ENCODE measurements at regions not wholly inside any gene's neighbourhood (a gene's known extent, or its start where the extent isn't known, plus 50 kb on each side); places are given as distances from the start of the nearest gene placed in this dataset.
A peak's percentile ranks its signal among the peaks of the same experiment; 100 is the strongest.

GRCh38 chrX:10050481-10050880, 83.3 kb downstream of the CLDN34 start:
- 100% methylated on average over 1 of the region's 5 CpGs for WGBS (ENCODE audit: insufficient coverage)
- Histone ChIP-seq H2AFZ (ENCODE audit: insufficient read depth, low read depth, low read length, poor library complexity, severe bottlenecking) (no peak overlapping the region), H3K4me3 (ENCODE audit: control extremely low read depth in 1 of 5, extremely low read depth in 1 of 5, insufficient read depth in 1 of 5, low read depth in 2 of 5, low read length in 4 of 5) (no peak overlapping the region), H3K36me3 (replicated peaks in 1 of 2; ENCODE audit: control extremely low read depth in 1 of 2, control insufficient read depth in 1 of 2, extremely low read depth in 1 of 2, insufficient read depth in 2 of 2, low read length in 1 of 2) (no peaks in the 10 kb centered on the region), H3K27ac (ENCODE audit: low read length in 2 of 2) (no peak overlapping the region), H3K4me1 (ENCODE audit: control insufficient read depth in 2 of 2, insufficient read depth in 2 of 2, low read length in 2 of 2) (peaks cover 16 to 24% of the 10 kb centered on the region in 2 donors), H3K4me2 (replicated peaks; ENCODE audit: low read depth, low read length, poor library complexity, severe bottlenecking) (no peak overlapping the region), H3K9me3 (ENCODE audit: control extremely low read depth in 1 of 3, control insufficient read depth in 2 of 3, insufficient read depth in 1 of 3, low read length in 2 of 3) (peaks cover 0 to 8% (median 4%) of the 10 kb centered on the region in 3 donors), H3K27me3 (replicated peaks in 1 of 4; ENCODE audit: control extremely low read depth in 1 of 4, control insufficient read depth in 3 of 4, insufficient read depth in 4 of 4, low read length in 3 of 4) (no peaks in the 10 kb centered on the region), H3K79me2 (ENCODE audit: control insufficient read depth, insufficient read depth, low read length) (peaks cover 37% of the 10 kb centered on the region), H4K20me1 (ENCODE audit: control insufficient read depth, insufficient read depth, low read length, poor library complexity, severe bottlenecking) (peaks cover 5% of the 10 kb centered on the region), H3K9ac (ENCODE audit: low read length) (no peak overlapping the region)
- Mint-ChIP-seq H3K27me3 (no peaks in the 10 kb centered on the region), H3K4me1 (peaks cover 47% of the 10 kb centered on the region), H3K9me3 (ENCODE audit: insufficient read depth) (no peaks in the 10 kb centered on the region), H3K4me3 (no peak overlapping the region), H3K27ac (peak overlapping the region; percentile 43)
- TF ChIP-seq EZH2 (IDR thresholded peaks at IDR 0.05; ENCODE audit: borderline replicate concordance, insufficient read depth, low read depth, low read length, poor library complexity, severe bottlenecking): no peak
- TF ChIP-seq, protein P1, sequence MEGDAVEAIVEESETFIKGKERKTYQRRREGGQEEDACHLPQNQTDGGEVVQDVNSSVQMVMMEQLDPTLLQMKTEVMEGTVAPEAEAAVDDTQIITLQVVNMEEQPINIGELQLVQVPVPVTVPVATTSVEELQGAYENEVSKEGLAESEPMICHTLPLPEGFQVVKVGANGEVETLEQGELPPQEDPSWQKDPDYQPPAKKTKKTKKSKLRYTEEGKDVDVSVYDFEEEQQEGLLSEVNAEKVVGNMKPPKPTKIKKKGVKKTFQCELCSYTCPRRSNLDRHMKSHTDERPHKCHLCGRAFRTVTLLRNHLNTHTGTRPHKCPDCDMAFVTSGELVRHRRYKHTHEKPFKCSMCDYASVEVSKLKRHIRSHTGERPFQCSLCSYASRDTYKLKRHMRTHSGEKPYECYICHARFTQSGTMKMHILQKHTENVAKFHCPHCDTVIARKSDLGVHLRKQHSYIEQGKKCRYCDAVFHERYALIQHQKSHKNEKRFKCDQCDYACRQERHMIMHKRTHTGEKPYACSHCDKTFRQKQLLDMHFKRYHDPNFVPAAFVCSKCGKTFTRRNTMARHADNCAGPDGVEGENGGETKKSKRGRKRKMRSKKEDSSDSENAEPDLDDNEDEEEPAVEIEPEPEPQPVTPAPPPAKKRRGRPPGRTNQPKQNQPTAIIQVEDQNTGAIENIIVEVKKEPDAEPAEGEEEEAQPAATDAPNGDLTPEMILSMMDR (IDR thresholded peaks at IDR 0.05): no peak
- intact Hi-C loops (cut with micrococcal nuclease): no loop called here
- ChIA-PET POLR2A (interaction anchor here (0.6 to 1.0 kb wide), 3 partner anchors 8 to 32 kb away, joined by 3 read pairs; no protein-coding TSS in a partner anchor), CTCF (no interaction called here)
- no peak for ATAC-seq (ENCODE audit: low read depth)
- DNase-seq: no peak

DNA sequence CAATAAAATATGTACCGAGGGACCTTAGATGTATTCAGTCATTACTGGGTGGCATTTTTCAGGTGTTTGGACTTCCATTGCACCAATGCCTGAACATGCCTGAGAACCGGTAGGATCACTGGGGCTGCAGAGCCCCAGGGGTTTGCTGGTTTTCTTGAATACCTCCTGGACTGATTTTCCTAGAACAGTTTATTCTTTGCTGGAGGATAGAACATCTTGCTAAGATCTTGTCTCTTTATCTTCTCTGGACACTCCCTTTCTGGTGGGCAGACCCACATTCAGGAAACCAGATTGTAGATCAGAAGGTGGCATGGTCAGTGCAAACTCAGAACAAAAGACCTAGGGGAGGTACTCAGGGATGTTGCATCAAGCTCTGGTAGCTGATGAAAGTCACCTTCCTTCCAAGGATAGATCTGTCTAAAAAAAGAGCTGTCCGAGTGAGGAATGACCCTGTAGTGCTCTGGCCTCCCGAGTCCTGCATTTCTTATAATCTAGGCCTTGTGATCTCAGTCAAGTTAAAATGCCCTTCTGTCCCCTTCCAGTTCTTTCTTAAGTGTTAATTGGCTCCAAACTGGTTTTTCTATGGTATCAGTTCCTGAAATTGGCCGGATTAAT, 84.8 kb downstream of the CLDN34 start:
- Histone ChIP-seq H3K9me3 (ENCODE audit: control extremely low read depth in 1 of 3, control insufficient read depth in 2 of 3, insufficient read depth in 1 of 3, low read length in 2 of 3) (peaks cover 0 to 9% (median 4%) of the 10 kb centered on the region in 3 donors), H3K27ac (ENCODE audit: low read length in 2 of 2) (no peak overlapping the region), H4K20me1 (ENCODE audit: control insufficient read depth, insufficient read depth, low read length, poor library complexity, severe bottlenecking) (peaks cover 5% of the 10 kb centered on the region), H3K79me2 (ENCODE audit: control insufficient read depth, insufficient read depth, low read length) (peaks cover 38% of the 10 kb centered on the region), H2AFZ (ENCODE audit: insufficient read depth, low read depth, low read length, poor library complexity, severe bottlenecking) (no peak overlapping the region), H3K4me3 (ENCODE audit: control extremely low read depth in 1 of 5, extremely low read depth in 1 of 5, insufficient read depth in 1 of 5, low read depth in 2 of 5, low read length in 4 of 5) (no peak overlapping the region), H3K9ac (ENCODE audit: low read length) (no peak overlapping the region), H3K4me2 (replicated peaks; ENCODE audit: low read depth, low read length, poor library complexity, severe bottlenecking) (no peak overlapping the region), H3K27me3 (replicated peaks in 1 of 4; ENCODE audit: control extremely low read depth in 1 of 4, control insufficient read depth in 3 of 4, insufficient read depth in 4 of 4, low read length in 3 of 4) (no peaks in the 10 kb centered on the region), H3K4me1 (ENCODE audit: control insufficient read depth in 2 of 2, insufficient read depth in 2 of 2, low read length in 2 of 2) (peaks cover 16 to 25% of the 10 kb centered on the region in 2 donors), H3K36me3 (replicated peaks in 1 of 2; ENCODE audit: control extremely low read depth in 1 of 2, control insufficient read depth in 1 of 2, extremely low read depth in 1 of 2, insufficient read depth in 2 of 2, low read length in 1 of 2) (no peaks in the 10 kb centered on the region)
- WGBS (ENCODE audit: insufficient coverage): 100% methylated on average over 1 of the region's 5 CpGs
- DNase-seq: no peak
- CTCF ChIA-PET: no interaction called here
- Mint-ChIP-seq H3K9me3 (ENCODE audit: insufficient read depth) (no peaks in the 10 kb centered on the region), H3K4me1 (peaks cover 55% of the 10 kb centered on the region), H3K4me3 (no peak overlapping the region), H3K27me3 (no peaks in the 10 kb centered on the region), H3K27ac (no peak overlapping the region)
- no peak for ATAC-seq (ENCODE audit: low read depth)
- intact Hi-C loops (cut with micrococcal nuclease): no loop called here
- POLR2A ChIA-PET: no interaction called here
- TF ChIP-seq, protein P1 (IDR thresholded peaks at IDR 0.05): no peak
- no peak for TF ChIP-seq EZH2 (IDR thresholded peaks at IDR 0.05; ENCODE audit: borderline replicate concordance, insufficient read depth, low read depth, low read length, poor library complexity, severe bottlenecking)

Data from B cell (primary cell).